Right renal cortex interstitium (tissue), 3 donors: ENCODE measurements at regions not wholly inside any gene's neighbourhood (a gene's known extent, or its start where the extent isn't known, plus 50 kb on each side); places are given as distances from the start of the nearest gene placed in this dataset.

ENCODE experiments used
- DNase-seq, 3 donors: peaks; one replicate each; pipeline ENCODE4 v3.0.0-alpha.2; 2013; ENCODE audit warnings: low read depth in 3 of 3, low spot score in 2 of 3

- no peak for DNase-seq
Measured at GRCh38 chr18:32545631-32546030, 74.9 kb upstream of the GAREM1 start.

GRCh38 chr18:32544088-32544487 lies 73.4 kb upstream of the GAREM1 start:
- DNase-seq, result no peak

DNA sequence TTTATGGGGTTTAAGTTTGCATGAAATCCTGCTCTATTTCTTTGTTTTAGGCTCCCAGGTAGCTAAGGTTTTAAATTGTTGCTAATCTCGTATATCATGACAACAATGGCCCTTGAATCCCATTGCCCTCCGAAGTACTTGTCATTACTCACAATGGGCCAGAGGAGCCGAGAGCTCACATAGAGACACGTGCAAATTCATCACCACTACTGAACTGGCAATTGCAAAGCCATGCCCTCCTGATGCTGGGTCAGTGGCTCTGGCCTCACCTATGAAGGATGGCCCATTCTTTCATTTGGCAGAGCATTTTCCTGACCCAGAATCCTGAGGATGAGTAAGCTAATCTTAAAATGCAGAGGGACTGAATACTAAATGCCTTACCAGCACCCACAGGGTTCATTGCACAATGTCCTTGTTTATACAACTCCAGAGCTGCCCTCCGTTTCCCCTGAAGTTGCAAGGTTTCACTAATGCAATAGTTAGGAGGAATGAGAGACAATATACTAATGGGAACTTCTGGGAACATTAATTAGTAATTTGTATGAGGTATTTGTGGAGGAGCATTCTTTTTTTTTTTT lies 71.6 kb upstream of the GAREM1 start:
- DNase-seq, result no peak

- no peak for DNase-seq
Measured at GRCh38 chr18:32530947-32531651, 60.4 kb upstream of the GAREM1 start.

DNA sequence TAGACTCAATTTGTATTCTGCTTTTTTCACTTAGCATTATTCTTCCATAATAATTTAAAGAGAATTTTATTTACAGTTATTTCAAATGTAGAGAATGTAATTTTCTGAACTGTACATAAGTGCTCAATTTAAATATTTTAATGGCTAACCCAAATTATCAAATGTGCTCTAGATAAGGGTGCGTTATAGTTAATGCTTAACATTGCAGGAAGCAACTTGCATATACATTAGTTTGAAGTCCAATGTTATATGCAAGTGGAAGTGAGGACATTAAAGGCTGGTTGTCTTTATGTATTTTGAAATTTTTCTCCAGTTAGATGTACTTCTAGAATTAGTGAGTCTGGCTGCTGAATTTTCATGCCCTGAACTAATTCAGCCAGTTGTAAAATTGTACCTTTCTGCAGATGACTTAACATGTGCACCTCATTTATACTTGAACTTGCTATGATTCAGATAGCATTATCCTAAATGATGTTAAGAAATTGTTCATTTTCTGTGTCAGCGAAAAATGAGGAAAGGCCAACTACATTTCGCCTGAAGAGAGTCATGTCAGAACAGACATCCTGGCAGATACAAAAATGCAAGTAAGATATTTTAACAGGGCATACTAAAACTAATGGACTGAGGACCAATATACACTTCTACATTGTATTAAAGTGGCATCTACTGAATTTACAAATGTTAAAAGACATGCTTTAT lies 59.2 kb upstream of the GAREM1 start:
- DNase-seq, result no peak

DNA sequence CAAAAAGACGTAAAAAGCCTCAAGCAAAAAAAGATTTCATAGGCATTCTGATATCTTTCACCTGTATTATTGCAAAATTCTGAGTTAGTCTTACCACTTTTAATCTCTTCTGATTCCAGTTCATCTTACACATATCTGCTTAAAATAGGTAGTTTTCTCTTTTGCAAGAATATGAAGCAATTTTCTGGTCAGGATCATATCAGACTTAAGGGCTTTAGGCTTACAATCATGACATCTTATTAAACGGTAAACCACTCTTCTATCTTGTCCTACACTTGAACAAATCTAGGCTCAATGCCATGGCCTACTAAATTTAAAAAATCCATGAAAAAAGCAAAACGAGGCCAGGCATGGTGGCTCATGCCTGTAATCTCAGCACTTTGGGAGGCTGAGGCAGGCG lies 50.1 kb upstream of the GAREM1 start:
- DNase-seq, result no peak
